ENCODE measurements at regions not wholly inside any gene's neighbourhood (a gene's known extent, or its start where the extent isn't known, plus 50 kb on each side); places are given as distances from the start of the nearest gene placed in this dataset.

GRCh38 chr5:115402822-115403577 lies 106.5 kb upstream of the CCDC112 start:
- Histone ChIP-seq H3K9me3 (ENCODE audit: control insufficient read depth, low read length) (no peaks in the 10 kb centered on the region), H3K27ac (no peak overlapping the region), H3K4me3 (ENCODE audit: low read depth, low read length) (no peak overlapping the region), H3K27me3 (ENCODE audit: control insufficient read depth, insufficient read depth, low read length) (no peaks in the 10 kb centered on the region), H3K79me2 (no peaks in the 10 kb centered on the region), H3K4me1 (no peaks in the 10 kb centered on the region), H3K9ac (no peak overlapping the region), H3K4me2 (ENCODE audit: low read length) (no peak overlapping the region), H3K36me3 (ENCODE audit: control insufficient read depth, insufficient read depth, low read length) (no peaks in the 10 kb centered on the region), H2AFZ (no peak overlapping the region)
- no peak for TF ChIP-seq CTCF (IDR thresholded peaks at IDR 0.05)

GRCh38 chr5:115402092-115402491 lies 105.6 kb upstream of the CCDC112 start:
- Histone ChIP-seq H2AFZ (no peak overlapping the region), H3K9ac (no peak overlapping the region), H3K79me2 (no peaks in the 10 kb centered on the region), H3K36me3 (ENCODE audit: control insufficient read depth, insufficient read depth, low read length) (no peaks in the 10 kb centered on the region), H3K27ac (no peak overlapping the region), H3K4me1 (no peaks in the 10 kb centered on the region), H3K4me3 (ENCODE audit: low read depth, low read length) (no peak overlapping the region), H3K27me3 (ENCODE audit: control insufficient read depth, insufficient read depth, low read length) (no peaks in the 10 kb centered on the region), H3K9me3 (ENCODE audit: control insufficient read depth, low read length) (no peaks in the 10 kb centered on the region), H3K4me2 (ENCODE audit: low read length) (no peak overlapping the region)
- no peak for TF ChIP-seq CTCF (IDR thresholded peaks at IDR 0.05)

- no peak for TF ChIP-seq CTCF (IDR thresholded peaks at IDR 0.05)
- Histone ChIP-seq H3K9me3 (ENCODE audit: control insufficient read depth, low read length) (no peaks in the 10 kb centered on the region), H3K27me3 (ENCODE audit: control insufficient read depth, insufficient read depth, low read length) (no peaks in the 10 kb centered on the region), H3K27ac (no peak overlapping the region), H3K4me3 (ENCODE audit: low read depth, low read length) (no peak overlapping the region), H3K4me2 (ENCODE audit: low read length) (no peak overlapping the region), H3K9ac (no peak overlapping the region), H3K36me3 (ENCODE audit: control insufficient read depth, insufficient read depth, low read length) (no peaks in the 10 kb centered on the region), H2AFZ (no peak overlapping the region), H3K4me1 (no peaks in the 10 kb centered on the region), H3K79me2 (no peaks in the 10 kb centered on the region)
Measured at GRCh38 chr5:115398719-115399118, 102.3 kb upstream of the CCDC112 start.

- no peak overlapping the region for H3K4me3 ChIP-seq (ENCODE audit: low read depth, low read length)
- H3K27me3 ChIP-seq (ENCODE audit: control insufficient read depth, insufficient read depth, low read length): no peaks in the 10 kb centered on the region
- TF ChIP-seq CTCF (IDR thresholded peaks at IDR 0.05): no peak
- H3K9ac ChIP-seq: no peak overlapping the region
- no peaks in the 10 kb centered on the region for H3K36me3 ChIP-seq (ENCODE audit: control insufficient read depth, insufficient read depth, low read length)
- no peak overlapping the region for H3K4me2 ChIP-seq (ENCODE audit: low read length)
- no peaks in the 10 kb centered on the region for H3K4me1 ChIP-seq
- H3K79me2 ChIP-seq: no peaks in the 10 kb centered on the region
- H3K27ac ChIP-seq: no peak overlapping the region
- H2AFZ ChIP-seq: no peak overlapping the region
- no peaks in the 10 kb centered on the region for H3K9me3 ChIP-seq (ENCODE audit: control insufficient read depth, low read length)
Measured at GRCh38 chr5:115396688-115397087, 100.2 kb upstream of the CCDC112 start.

GRCh38 chr5:115396081-115396480 lies 99.6 kb upstream of the CCDC112 start:
- no peaks in the 10 kb centered on the region for H3K27me3 ChIP-seq (ENCODE audit: control insufficient read depth, insufficient read depth, low read length)
- H3K36me3 ChIP-seq (ENCODE audit: control insufficient read depth, insufficient read depth, low read length): no peaks in the 10 kb centered on the region
- no peak overlapping the region for H3K27ac ChIP-seq
- H3K4me3 ChIP-seq (ENCODE audit: low read depth, low read length): no peak overlapping the region
- no peaks in the 10 kb centered on the region for H3K79me2 ChIP-seq
- no peak overlapping the region for H3K9ac ChIP-seq
- TF ChIP-seq CTCF (IDR thresholded peaks at IDR 0.05): no peak
- H3K4me1 ChIP-seq: no peaks in the 10 kb centered on the region
- no peak overlapping the region for H3K4me2 ChIP-seq (ENCODE audit: low read length)
- no peak overlapping the region for H2AFZ ChIP-seq
- no peaks in the 10 kb centered on the region for H3K9me3 ChIP-seq (ENCODE audit: control insufficient read depth, low read length)

Data from parathyroid adenoma (tissue), 2 donors.